GM10266 (cell line): ENCODE measurements at regions not wholly inside any gene's neighbourhood (a gene's known extent, or its start where the extent isn't known, plus 50 kb on each side); places are given as distances from the start of the nearest gene placed in this dataset.
"Not testable (repeated sequence)": the region's sequence is repeated elsewhere in the genome, so short reads cannot be mapped to it uniquely, and the experiment has no call there.

Experiments used
- DNase-seq: peaks from one replicate; pipeline ENCODE4 v3.0.0; 2012; ENCODE audit errors: extremely low spot score
- TF ChIP-seq, protein P1 (sequence below): IDR thresholded peaks from 2 replicates; pipeline ENCODE4 v1.5.1; 2012; ENCODE audit warnings: mild to moderate bottlenecking, low read depth; ENCODE audit not compliant: control insufficient read depth, insufficient read depth; ENCODE audit errors: missing control alignments

DNA sequence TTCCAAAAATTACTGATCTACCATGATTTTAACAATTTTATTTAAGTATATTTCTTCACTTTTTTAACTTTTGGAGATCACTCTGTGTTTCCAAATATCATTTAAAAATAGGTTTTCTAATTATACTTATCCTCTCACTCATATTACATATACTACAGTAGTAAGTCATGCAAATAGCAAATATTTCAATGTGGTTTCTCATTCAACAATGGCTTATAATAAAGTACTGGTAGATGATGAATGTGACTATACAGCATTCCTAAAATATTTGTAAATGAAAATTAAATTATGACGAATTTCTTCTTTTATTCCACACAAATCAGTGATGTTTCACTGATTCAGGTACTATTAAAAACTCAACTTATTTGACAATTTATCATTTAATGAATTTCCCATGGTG lies 176.3 kb upstream of the MEF2C start:
- TF ChIP-seq, protein P1, sequence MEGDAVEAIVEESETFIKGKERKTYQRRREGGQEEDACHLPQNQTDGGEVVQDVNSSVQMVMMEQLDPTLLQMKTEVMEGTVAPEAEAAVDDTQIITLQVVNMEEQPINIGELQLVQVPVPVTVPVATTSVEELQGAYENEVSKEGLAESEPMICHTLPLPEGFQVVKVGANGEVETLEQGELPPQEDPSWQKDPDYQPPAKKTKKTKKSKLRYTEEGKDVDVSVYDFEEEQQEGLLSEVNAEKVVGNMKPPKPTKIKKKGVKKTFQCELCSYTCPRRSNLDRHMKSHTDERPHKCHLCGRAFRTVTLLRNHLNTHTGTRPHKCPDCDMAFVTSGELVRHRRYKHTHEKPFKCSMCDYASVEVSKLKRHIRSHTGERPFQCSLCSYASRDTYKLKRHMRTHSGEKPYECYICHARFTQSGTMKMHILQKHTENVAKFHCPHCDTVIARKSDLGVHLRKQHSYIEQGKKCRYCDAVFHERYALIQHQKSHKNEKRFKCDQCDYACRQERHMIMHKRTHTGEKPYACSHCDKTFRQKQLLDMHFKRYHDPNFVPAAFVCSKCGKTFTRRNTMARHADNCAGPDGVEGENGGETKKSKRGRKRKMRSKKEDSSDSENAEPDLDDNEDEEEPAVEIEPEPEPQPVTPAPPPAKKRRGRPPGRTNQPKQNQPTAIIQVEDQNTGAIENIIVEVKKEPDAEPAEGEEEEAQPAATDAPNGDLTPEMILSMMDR, result no peak
- DNase-seq, result no peak

DNA sequence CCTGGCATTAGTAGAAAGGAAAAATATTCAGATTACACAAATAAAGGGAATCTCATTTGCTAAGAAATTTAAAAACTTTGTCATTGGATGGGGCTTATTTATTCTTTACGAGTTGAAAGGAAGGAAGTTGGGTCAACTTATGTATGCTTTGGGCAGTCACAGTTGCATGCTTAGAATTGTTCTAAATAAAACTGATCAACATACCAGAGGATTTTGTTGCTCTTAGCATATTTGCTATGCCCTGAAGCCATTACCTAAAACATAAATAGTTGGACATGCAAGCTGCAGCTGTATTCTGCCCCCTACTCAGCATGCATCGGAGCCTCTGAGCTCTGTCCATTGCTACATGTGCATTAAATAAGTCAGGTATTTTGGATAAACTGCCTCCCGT lies 172.7 kb upstream of the MEF2C start:
- TF ChIP-seq, protein P1, result no peak

DNA sequence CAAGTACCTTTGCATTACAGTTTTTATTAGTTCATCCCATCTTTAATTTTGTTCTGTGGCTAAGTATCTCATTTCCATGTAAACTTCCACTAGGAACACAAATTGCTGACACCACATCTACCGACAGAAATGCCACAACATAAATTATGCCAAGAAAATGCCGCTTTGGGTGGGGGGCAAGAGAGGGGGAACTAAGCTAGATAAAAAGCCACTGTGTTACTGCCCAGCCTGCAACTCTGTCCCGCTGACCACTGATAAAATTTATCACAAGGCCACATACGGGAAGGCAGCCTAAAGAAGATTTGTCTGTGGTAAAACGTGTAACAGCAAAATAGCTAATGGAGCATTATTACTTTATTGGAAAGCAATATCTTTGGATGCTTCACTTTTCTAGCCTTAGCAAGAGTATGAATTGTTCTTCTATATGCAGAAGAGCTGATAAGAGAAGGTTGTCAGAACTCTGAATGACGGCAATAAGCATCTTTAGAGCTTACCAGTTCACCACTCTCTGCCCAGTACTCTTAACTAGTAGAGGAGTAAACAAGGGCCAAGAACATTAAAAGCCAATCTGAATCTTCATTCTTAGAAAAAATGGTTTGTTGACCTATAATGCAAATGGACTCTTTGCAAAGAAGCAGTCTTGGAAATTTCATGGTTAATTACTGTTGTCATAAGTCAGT lies 172.2 kb upstream of the MEF2C start:
- TF ChIP-seq, protein P1, result no peak
- no peak for DNase-seq

More for the DNA sequence above, 172.7 kb upstream of the MEF2C start:
- no peak for DNase-seq

DNA sequence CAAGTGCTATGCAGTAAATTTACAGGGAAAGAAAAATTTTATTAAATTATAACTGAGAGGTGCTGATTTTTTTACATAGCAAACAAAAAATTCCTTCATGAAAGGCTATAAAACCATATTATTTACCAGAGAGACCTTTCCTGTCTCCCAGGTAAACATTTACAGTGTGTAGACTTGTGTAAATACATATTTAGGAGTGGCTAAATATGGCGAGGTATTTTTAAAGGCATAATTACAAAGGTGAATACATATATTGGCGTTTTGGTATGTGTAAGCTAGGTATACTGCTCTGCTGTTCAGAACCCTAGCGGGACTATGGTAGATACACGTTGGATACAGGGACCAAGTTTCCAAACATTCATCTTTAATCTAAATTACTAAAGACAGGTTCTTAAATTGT lies 170.6 kb upstream of the MEF2C start:
- TF ChIP-seq, protein P1, result no peak
- DNase-seq, result no peak

DNA sequence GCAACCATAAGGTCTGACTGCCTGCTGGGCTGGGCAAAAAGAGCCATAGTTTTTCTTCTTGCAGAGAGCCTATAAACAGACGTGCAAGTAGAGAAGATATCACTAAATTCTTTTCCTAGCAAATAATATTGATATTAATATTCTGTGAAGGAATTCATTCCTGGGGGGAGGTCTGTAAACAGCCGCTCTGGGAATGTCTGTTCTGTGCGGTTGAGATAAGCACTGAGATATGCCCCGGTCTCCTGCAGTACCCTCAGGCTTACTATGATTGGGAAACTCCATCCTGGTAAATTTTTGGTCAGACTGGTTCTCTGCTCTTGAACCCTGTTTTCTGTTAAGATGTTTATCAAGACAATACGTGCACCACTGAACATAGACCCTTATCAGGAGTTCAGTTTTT lies 167.1 kb upstream of the MEF2C start:
- not testable (repeated sequence) for DNase-seq

DNA sequence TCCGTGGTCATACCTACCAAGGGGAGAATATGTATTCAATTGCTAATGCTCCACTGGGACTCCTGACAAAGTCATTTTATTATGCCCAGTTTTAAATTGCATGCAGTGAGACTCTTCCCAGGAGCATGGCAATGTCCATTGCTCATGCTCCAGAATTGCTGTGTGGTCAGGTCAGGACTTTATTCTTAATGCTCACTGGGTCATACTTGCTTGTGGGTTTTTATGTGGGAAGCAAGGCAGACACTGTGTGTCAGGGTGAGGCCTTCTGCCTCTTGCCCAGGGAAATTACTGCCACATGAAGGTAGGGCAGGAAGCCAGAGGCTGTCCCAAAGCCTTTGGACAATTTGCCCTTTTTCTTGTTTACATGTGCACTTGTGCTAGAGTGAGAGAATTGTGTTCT lies 164.6 kb upstream of the MEF2C start:
- no peak for DNase-seq
- TF ChIP-seq, protein P1, result no peak

DNA sequence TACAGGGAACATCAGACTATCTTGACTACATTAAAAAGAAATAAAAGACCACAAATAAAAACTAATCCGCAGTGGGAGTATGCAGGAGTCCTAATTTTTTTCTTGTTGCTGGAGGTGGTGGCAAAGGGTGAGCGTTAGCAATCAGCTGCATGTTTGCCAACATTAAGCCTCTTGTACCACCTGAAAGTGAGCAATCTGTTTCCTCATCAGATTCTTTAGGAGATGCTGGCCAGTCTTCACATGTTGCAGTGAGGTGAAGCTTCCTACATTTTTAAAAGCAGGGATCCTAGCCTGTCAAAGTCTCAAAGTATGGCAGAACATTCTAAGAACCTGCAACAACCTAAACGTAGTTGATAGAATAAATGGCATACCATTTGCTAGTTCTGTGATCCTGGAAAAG lies 162.2 kb upstream of the MEF2C start:
- DNase-seq, result no peak
- TF ChIP-seq, protein P1, result no peak
